ENCODE measurements at regions not wholly inside any gene's neighbourhood (a gene's known extent, or its start where the extent isn't known, plus 50 kb on each side); places are given as distances from the start of the nearest gene placed in this dataset.
A peak's percentile ranks its signal among the peaks of the same experiment; 100 is the strongest.
"Not testable (repeated sequence)": the region's sequence is repeated elsewhere in the genome, so short reads cannot be mapped to it uniquely, and the experiment has no call there.

- Histone ChIP-seq H3K9ac (ENCODE audit: low read length) (no peak overlapping the region), H2AK5ac (ENCODE audit: low read length) (no peak overlapping the region), H3K79me1 (ENCODE audit: low read length) (no peaks in the 10 kb centered on the region), H3K27ac (ENCODE audit: low read depth, low read length) (no peak overlapping the region), H3K23ac (ENCODE audit: low read length) (no peak overlapping the region), H4K8ac (ENCODE audit: low read depth, low read length) (no peak overlapping the region), H3K14ac (ENCODE audit: low read length) (no peak overlapping the region), H3K18ac (ENCODE audit: low read length) (no peak overlapping the region), H3K27me3 (ENCODE audit: insufficient read depth, low read length) (no peaks in the 10 kb centered on the region), H3K36me3 (ENCODE audit: control insufficient read depth in 1 of 2, insufficient read depth in 2 of 2, low read length in 2 of 2) (peaks cover 0 to 3% of the 10 kb centered on the region in 2 experiments), H3K4me3 (ENCODE audit: low read depth, low read length) (no peak overlapping the region), H2AFZ (ENCODE audit: insufficient read depth, low read length, poor library complexity) (no peak overlapping the region), H3K79me2 (ENCODE audit: control insufficient read depth, insufficient read depth, low read length, poor library complexity) (no peaks in the 10 kb centered on the region), H3K4me1 (ENCODE audit: control insufficient read depth in 1 of 2, insufficient read depth in 2 of 2, low read length in 2 of 2) (no peaks in the 10 kb centered on the region), H4K91ac (ENCODE audit: low read depth, low read length) (no peak overlapping the region), H4K12ac (ENCODE audit: low read depth, low read length) (no peak overlapping the region), H3K4ac (ENCODE audit: low read depth, low read length) (no peak overlapping the region), H3K9me3 (ENCODE audit: insufficient read depth, low read depth, low read length) (no peaks in the 10 kb centered on the region), H2BK120ac (ENCODE audit: insufficient read depth, low read length, poor library complexity) (no peak overlapping the region), H2BK5ac (ENCODE audit: low read depth, low read length, poor library complexity) (no peak overlapping the region), H3K4me2 (ENCODE audit: low read length) (no peak overlapping the region), H2BK12ac (ENCODE audit: low read length) (no peak overlapping the region)
- no CpG with 5 or more reads among the region's 3 CpGs for WGBS (ENCODE audit: extremely low coverage, insufficient coverage, insufficient read length)
- DNase-seq = peak in 1 of 2 donors; percentile 12
Observed at GRCh38 chr13:65112531-65112941, 2117.6 kb downstream of the PCDH9 start.

DNA sequence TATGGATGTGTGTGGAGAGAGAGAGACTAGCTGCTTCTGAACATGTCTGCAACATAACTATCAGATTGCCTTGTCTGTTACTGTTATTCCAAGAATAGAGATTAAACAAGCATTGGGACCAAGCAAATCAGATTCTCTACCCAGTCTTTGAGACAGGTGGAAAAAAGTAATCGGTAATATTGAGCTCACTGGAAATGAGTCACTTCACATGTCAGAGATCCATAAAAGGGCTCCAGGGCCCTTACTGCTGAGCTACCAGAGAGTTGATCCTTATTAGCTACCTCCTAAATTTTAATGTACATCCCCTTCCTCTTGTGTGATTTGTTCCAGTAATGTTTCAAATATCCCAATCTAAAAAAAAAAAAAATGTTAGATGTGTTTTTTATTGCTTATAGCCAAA lies 2118.0 kb downstream of the PCDH9 start:
- H2AFZ ChIP-seq (ENCODE audit: insufficient read depth, low read length, poor library complexity) = no peak overlapping the region
- H3K79me2 ChIP-seq (ENCODE audit: control insufficient read depth, insufficient read depth, low read length, poor library complexity) = no peaks in the 10 kb centered on the region
- no peak for DNase-seq
- H3K36me3 ChIP-seq (ENCODE audit: control insufficient read depth in 1 of 2, insufficient read depth in 2 of 2, low read length in 2 of 2) = peaks cover 0 to 3% of the 10 kb centered on the region in 2 experiments
- H4K8ac ChIP-seq (ENCODE audit: low read depth, low read length) = no peak overlapping the region
- no peak overlapping the region for H2AK5ac ChIP-seq (ENCODE audit: low read length)
- no peak overlapping the region for H4K12ac ChIP-seq (ENCODE audit: low read depth, low read length)
- H3K9ac ChIP-seq (ENCODE audit: low read length) = no peak overlapping the region
- no peak overlapping the region for H3K23ac ChIP-seq (ENCODE audit: low read length)
- H3K18ac ChIP-seq (ENCODE audit: low read length) = no peak overlapping the region
- no peaks in the 10 kb centered on the region for H3K4me1 ChIP-seq (ENCODE audit: control insufficient read depth in 1 of 2, insufficient read depth in 2 of 2, low read length in 2 of 2)
- WGBS (ENCODE audit: extremely low coverage, insufficient coverage, insufficient read length) = no CpG with 5 or more reads among the region's 1 CpG
- H3K9me3 ChIP-seq (ENCODE audit: insufficient read depth, low read depth, low read length) = no peaks in the 10 kb centered on the region
- no peak overlapping the region for H3K4me3 ChIP-seq (ENCODE audit: low read depth, low read length)
- no peak overlapping the region for H2BK120ac ChIP-seq (ENCODE audit: insufficient read depth, low read length, poor library complexity)
- H3K27ac ChIP-seq (ENCODE audit: low read depth, low read length) = no peak overlapping the region
- no peak overlapping the region for H4K91ac ChIP-seq (ENCODE audit: low read depth, low read length)
- no peak overlapping the region for H3K4me2 ChIP-seq (ENCODE audit: low read length)
- no peaks in the 10 kb centered on the region for H3K79me1 ChIP-seq (ENCODE audit: low read length)
- H2BK5ac ChIP-seq (ENCODE audit: low read depth, low read length, poor library complexity) = no peak overlapping the region
- no peak overlapping the region for H2BK12ac ChIP-seq (ENCODE audit: low read length)
- no peak overlapping the region for H3K4ac ChIP-seq (ENCODE audit: low read depth, low read length)
- no peaks in the 10 kb centered on the region for H3K27me3 ChIP-seq (ENCODE audit: insufficient read depth, low read length)
- no peak overlapping the region for H3K14ac ChIP-seq (ENCODE audit: low read length)

GRCh38 chr13:65111223-65111622 lies 2118.9 kb downstream of the PCDH9 start:
- H2BK5ac ChIP-seq (ENCODE audit: low read depth, low read length, poor library complexity) = no peak overlapping the region
- no peak overlapping the region for H4K91ac ChIP-seq (ENCODE audit: low read depth, low read length)
- no CpG with 5 or more reads among the region's 1 CpG for WGBS (ENCODE audit: extremely low coverage, insufficient coverage, insufficient read length)
- H2BK12ac ChIP-seq (ENCODE audit: low read length) = no peak overlapping the region
- H4K12ac ChIP-seq (ENCODE audit: low read depth, low read length) = no peak overlapping the region
- H4K8ac ChIP-seq (ENCODE audit: low read depth, low read length) = no peak overlapping the region
- H3K4ac ChIP-seq (ENCODE audit: low read depth, low read length) = no peak overlapping the region
- H3K27me3 ChIP-seq (ENCODE audit: insufficient read depth, low read length) = no peaks in the 10 kb centered on the region
- H2BK120ac ChIP-seq (ENCODE audit: insufficient read depth, low read length, poor library complexity) = no peak overlapping the region
- H3K36me3 ChIP-seq (ENCODE audit: control insufficient read depth in 1 of 2, insufficient read depth in 2 of 2, low read length in 2 of 2) = peaks cover 0 to 3% of the 10 kb centered on the region in 2 experiments
- H3K9ac ChIP-seq (ENCODE audit: low read length) = no peak overlapping the region
- no peaks in the 10 kb centered on the region for H3K4me1 ChIP-seq (ENCODE audit: control insufficient read depth in 1 of 2, insufficient read depth in 2 of 2, low read length in 2 of 2)
- H3K4me2 ChIP-seq (ENCODE audit: low read length) = no peak overlapping the region
- no peak overlapping the region for H3K4me3 ChIP-seq (ENCODE audit: low read depth, low read length)
- H3K9me3 ChIP-seq (ENCODE audit: insufficient read depth, low read depth, low read length) = no peaks in the 10 kb centered on the region
- H3K27ac ChIP-seq (ENCODE audit: low read depth, low read length) = no peak overlapping the region
- H2AFZ ChIP-seq (ENCODE audit: insufficient read depth, low read length, poor library complexity) = no peak overlapping the region
- H3K23ac ChIP-seq (ENCODE audit: low read length) = no peak overlapping the region
- DNase-seq = no peak
- H3K14ac ChIP-seq (ENCODE audit: low read length) = no peak overlapping the region
- no peak overlapping the region for H2AK5ac ChIP-seq (ENCODE audit: low read length)
- no peaks in the 10 kb centered on the region for H3K79me2 ChIP-seq (ENCODE audit: control insufficient read depth, insufficient read depth, low read length, poor library complexity)
- H3K79me1 ChIP-seq (ENCODE audit: low read length) = no peaks in the 10 kb centered on the region
- H3K18ac ChIP-seq (ENCODE audit: low read length) = no peak overlapping the region

DNA sequence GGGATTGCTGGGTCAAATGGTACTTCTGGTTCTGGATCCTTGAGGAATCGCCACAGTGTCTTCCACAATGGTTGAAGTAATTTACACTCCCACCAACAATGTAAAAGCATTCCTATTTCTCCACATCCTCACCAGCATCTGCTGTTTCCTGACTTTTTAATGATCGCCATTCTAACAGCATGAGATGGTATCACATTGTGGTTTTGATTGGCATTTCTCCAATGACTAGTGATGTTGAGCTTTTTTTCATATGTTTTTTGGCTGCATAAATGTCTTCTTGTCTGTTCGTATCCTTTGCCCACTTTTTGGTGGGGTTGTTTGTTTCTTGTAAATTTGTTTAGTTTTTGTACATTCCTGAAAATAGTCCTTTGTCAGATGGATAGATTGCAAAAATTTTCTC lies 2125.7 kb downstream of the PCDH9 start:
- H2AFZ ChIP-seq (ENCODE audit: insufficient read depth, low read length, poor library complexity); H3K79me2 ChIP-seq (ENCODE audit: control insufficient read depth, insufficient read depth, low read length, poor library complexity); H3K9me3 ChIP-seq (ENCODE audit: insufficient read depth, low read depth, low read length); H3K4me3 ChIP-seq (ENCODE audit: low read depth, low read length); H3K4me2 ChIP-seq (ENCODE audit: low read length); H3K27ac ChIP-seq (ENCODE audit: low read depth, low read length); DNase-seq; H3K14ac ChIP-seq (ENCODE audit: low read length); H4K12ac ChIP-seq (ENCODE audit: low read depth, low read length); H3K36me3 ChIP-seq (ENCODE audit: control insufficient read depth in 1 of 2, insufficient read depth in 2 of 2, low read length in 2 of 2); H2BK120ac ChIP-seq (ENCODE audit: insufficient read depth, low read length, poor library complexity); H3K23ac ChIP-seq (ENCODE audit: low read length); H3K4ac ChIP-seq (ENCODE audit: low read depth, low read length); H2BK5ac ChIP-seq (ENCODE audit: low read depth, low read length, poor library complexity); H3K79me1 ChIP-seq (ENCODE audit: low read length); H4K8ac ChIP-seq (ENCODE audit: low read depth, low read length); H3K4me1 ChIP-seq (ENCODE audit: control insufficient read depth in 1 of 2, insufficient read depth in 2 of 2, low read length in 2 of 2); H3K9ac ChIP-seq (ENCODE audit: low read length); H3K27me3 ChIP-seq (ENCODE audit: insufficient read depth, low read length); H2AK5ac ChIP-seq (ENCODE audit: low read length); H4K91ac ChIP-seq (ENCODE audit: low read depth, low read length); H2BK12ac ChIP-seq (ENCODE audit: low read length); H3K18ac ChIP-seq (ENCODE audit: low read length): not testable (repeated sequence)
- WGBS (ENCODE audit: extremely low coverage, insufficient coverage, insufficient read length) = no CpG with 5 or more reads among the region's 3 CpGs
